ENCODE measurements at regions not wholly inside any gene's neighbourhood (a gene's known extent, or its start where the extent isn't known, plus 50 kb on each side); places are given as distances from the start of the nearest gene placed in this dataset.

GRCh38 chr2:234841321-234842015 lies 110.3 kb upstream of the SH3BP4 start:
- no peak overlapping the region for H3K4me3 ChIP-seq (ENCODE audit: low read depth, low read length)
- no peak for DNase-seq (ENCODE audit: low read depth)

DNA sequence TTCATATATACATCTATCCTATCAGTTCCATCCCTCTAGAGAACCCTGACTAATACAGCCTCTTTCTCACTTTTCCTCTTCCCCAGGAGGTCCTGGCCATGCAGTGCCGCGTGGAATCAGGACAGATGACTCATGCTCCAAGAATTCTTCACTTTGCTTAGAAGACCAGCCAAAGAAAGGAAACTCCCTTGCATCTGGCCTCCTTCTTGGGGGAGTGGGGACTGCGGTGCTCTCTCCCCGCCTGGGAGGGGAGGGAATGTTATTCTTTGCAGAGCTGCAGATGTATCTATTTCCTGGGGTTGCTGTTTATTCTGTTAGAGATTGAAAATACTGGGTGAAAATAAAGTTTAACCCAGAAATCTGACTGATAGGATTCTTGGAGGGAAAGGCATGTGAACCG lies 111.5 kb upstream of the SH3BP4 start:
- DNase-seq (ENCODE audit: low read depth) = peak; percentile 94
- no peak overlapping the region for H3K4me3 ChIP-seq (ENCODE audit: low read depth, low read length)

- DNase-seq (ENCODE audit: low read depth) = no peak
- H3K4me3 ChIP-seq (ENCODE audit: low read depth, low read length) = no peak overlapping the region
These were observed 112.5 kb upstream of the SH3BP4 start for GRCh38 chr2:234839285-234839684.

DNA sequence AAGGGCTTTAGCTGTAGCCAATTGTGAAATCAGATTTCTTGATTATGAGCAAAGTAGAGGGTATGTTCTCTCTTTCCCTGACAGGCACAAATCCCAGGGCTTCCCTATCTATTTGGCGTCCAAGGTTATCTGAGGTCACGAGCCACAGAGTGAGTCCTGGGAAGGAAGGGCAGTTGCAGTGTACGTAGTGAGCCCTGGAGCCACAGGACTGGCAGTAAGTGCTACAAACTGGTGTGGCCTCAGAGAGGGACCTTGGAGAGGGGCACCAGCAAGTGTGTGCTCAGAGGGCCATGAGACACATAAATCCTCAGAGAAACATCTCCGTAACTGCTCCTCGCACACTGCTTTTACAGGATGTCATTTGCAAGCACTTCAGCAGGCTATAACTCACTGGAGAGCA lies 115.5 kb upstream of the SH3BP4 start:
- no peak overlapping the region for H3K4me3 ChIP-seq (ENCODE audit: low read depth, low read length)
- no peak for DNase-seq (ENCODE audit: low read depth)

- no peak for DNase-seq (ENCODE audit: low read depth)
- no peak overlapping the region for H3K4me3 ChIP-seq (ENCODE audit: low read depth, low read length)
These were observed 116.1 kb upstream of the SH3BP4 start for GRCh38 chr2:234835738-234836137.

DNA sequence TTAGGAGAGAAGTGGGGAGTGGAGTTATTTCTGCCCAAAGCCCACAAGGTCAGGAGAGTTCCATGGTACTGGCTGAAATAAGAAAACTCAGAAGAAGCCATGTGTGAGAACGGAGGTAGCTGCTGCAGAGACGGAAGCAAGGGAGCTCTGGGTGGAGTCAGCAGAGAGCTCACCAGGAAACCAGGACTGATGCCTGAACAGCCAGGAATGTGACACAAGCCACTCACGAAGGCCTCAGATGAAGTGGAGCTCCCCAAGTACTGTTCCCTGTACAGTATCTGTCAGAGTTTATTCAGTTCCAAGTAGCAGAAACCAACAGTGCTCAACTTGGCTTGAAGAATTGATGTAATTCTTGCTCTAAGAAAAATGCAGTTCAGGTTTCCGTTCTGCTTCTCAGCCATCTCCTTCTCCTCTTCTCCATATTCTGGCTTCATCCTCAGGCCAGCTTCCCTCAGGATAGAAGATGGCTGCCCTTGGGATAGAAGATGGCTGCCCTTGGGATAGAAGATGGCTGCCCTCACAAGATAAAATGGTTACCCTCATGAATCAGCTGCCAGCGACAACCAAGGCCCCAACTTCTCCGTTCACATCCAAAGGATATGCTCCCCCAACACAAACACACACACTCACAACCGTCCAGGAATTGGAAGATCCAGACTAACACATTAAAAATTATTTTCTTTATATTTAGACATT lies 117.4 kb upstream of the SH3BP4 start:
- H3K4me3 ChIP-seq (ENCODE audit: low read depth, low read length) = no peak overlapping the region
- DNase-seq (ENCODE audit: low read depth) = no peak

- DNase-seq (ENCODE audit: low read depth) = no peak
- no peak overlapping the region for H3K4me3 ChIP-seq (ENCODE audit: low read depth, low read length)
These were observed 121.0 kb upstream of the SH3BP4 start for GRCh38 chr2:234830853-234831252.

- no peak overlapping the region for H3K4me3 ChIP-seq (ENCODE audit: low read depth, low read length)
- no peak for DNase-seq (ENCODE audit: low read depth)
These were observed 122.8 kb upstream of the SH3BP4 start for GRCh38 chr2:234829074-234829455.

GRCh38 chr2:234828382-234829073 lies 123.3 kb upstream of the SH3BP4 start:
- no peak for DNase-seq (ENCODE audit: low read depth)
- H3K4me3 ChIP-seq (ENCODE audit: low read depth, low read length) = no peak overlapping the region

DNA sequence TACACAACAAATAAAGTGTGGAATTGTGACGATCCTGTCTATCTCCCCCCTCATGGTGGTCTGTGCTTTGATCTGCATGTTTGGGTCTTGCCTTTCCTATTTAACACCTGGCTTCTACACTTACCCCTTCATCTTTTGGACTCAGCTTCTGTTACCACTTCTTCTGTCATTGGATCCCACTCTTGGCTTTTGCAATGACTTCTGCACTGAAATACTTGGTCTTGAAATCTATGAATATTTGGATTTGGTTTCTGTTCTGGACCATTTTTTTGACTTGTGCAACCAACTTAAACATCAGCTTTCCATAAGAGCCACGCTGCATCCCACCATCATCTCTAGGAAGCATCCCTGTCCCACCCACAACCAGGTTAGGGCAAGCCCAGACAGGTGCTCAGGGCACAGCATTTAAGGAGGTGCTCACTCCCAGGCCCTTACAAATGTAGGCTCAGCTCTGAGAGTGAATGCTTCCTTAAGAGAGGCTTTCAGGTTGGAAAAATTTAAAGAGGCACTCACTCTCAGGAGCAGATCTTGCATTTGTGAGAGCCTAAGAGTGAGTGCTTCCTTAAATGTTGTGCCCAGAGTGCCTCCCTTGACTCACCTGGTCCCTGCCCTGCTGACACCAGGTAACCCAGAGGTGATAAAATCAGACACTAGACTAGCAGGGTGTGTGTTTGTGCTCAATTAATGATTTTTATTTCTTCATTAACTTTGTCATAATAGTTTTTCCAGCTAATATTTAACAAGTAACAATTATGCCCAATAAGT lies 124.5 kb upstream of the SH3BP4 start:
- H3K4me3 ChIP-seq (ENCODE audit: low read depth, low read length) = no peak overlapping the region
- DNase-seq (ENCODE audit: low read depth) = no peak

- no peak for DNase-seq (ENCODE audit: low read depth)
- H3K4me3 ChIP-seq (ENCODE audit: low read depth, low read length) = no peak overlapping the region
These were observed 125.1 kb upstream of the SH3BP4 start for GRCh38 chr2:234826681-234827080.

DNA sequence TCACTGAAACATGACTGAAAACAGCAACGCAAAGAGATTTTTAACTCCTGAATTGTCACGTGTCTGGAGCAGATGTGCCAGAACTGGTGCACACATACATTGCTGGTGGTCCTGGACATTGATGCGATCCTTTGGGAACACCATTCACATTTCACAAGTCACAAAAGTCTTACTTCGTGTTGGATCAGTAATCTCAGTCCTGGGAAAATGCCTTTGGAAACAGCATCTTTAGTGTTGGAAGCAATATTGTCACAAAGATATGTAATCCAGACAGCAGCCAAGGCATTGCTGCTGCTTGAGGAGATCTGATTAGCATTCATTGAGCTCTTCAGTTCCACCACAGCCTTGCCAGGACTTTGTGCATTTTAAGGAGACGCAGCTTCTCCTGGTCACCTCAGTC lies 126.2 kb upstream of the SH3BP4 start:
- DNase-seq (ENCODE audit: low read depth) = no peak
- no peak overlapping the region for H3K4me3 ChIP-seq (ENCODE audit: low read depth, low read length)

DNA sequence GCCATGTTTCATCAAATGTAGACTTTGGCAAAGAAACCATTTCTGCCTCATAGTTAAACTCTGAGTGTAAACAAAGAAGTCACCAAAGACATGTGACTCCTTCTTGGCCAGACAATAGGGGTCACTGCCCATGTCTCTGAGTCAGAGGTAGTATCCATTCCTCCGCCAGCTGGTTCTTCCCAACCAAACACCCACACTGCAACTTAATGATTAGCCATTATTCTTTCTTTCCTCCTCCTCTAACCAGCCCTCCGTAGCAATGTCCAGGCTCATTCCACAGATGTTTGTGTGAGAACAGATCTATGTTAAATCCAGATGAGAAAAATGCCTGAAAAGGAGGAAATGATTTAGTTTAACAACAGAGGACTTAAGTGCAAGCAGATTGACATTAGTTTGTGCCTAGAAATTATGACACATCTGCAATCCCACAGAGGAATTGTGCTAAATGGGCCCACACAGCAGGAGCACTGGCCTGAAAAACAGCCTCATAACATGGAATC lies 127.9 kb upstream of the SH3BP4 start:
- H3K4me3 ChIP-seq (ENCODE audit: low read depth, low read length) = no peak overlapping the region
- DNase-seq (ENCODE audit: low read depth) = peak; percentile 97

- H3K4me3 ChIP-seq (ENCODE audit: low read depth, low read length) = no peak overlapping the region
- no peak for DNase-seq (ENCODE audit: low read depth)
These were observed 128.5 kb upstream of the SH3BP4 start for GRCh38 chr2:234823196-234823876.

GRCh38 chr2:234821946-234822475 lies 129.8 kb upstream of the SH3BP4 start:
- DNase-seq (ENCODE audit: low read depth) = no peak
- H3K4me3 ChIP-seq (ENCODE audit: low read depth, low read length) = no peak overlapping the region

DNA sequence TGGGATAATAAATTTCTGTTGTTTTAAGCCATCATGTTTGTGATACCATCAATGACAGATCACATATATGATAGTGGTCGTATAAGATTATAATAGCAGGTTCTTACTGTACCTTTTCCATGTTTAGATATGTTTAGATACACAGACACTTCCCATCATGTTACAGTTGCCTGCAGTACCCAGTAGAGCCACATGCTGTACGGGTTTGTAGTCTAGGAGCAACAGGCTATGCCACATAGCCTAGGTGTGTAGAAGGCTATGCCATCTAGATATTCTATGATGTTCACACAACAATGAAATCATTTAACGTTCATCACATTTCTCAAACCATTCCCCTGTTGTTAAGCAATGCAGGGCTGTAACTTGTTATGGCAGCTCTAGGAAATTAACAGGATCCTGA lies 132.9 kb upstream of the SH3BP4 start:
- no peak for DNase-seq (ENCODE audit: low read depth)
- H3K4me3 ChIP-seq (ENCODE audit: low read depth, low read length) = no peak overlapping the region

GRCh38 chr2:234816491-234816890 lies 135.3 kb upstream of the SH3BP4 start:
- no peak for DNase-seq (ENCODE audit: low read depth)
- H3K4me3 ChIP-seq (ENCODE audit: low read depth, low read length) = no peak overlapping the region

DNA sequence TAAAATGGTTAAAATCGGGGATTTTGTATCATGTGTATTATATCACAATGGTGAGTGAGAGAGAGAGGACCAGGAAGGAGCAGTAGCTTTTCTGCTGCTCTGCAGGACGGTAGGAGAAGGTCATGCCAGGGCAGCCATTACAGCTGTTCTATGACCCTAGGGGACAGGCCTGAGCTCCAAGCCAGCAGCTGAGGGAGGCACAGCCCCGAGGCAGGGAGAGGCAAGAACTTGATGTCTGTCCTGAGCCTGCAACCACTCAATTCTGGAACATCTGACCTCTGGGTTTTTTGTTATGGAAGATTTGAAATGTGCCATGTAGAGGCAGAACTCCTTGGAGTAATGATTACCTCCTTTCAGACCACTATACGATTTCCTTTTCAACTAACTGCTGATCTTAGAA lies 135.8 kb upstream of the SH3BP4 start:
- DNase-seq (ENCODE audit: low read depth) = no peak
- H3K4me3 ChIP-seq (ENCODE audit: low read depth, low read length) = no peak overlapping the region

DNA sequence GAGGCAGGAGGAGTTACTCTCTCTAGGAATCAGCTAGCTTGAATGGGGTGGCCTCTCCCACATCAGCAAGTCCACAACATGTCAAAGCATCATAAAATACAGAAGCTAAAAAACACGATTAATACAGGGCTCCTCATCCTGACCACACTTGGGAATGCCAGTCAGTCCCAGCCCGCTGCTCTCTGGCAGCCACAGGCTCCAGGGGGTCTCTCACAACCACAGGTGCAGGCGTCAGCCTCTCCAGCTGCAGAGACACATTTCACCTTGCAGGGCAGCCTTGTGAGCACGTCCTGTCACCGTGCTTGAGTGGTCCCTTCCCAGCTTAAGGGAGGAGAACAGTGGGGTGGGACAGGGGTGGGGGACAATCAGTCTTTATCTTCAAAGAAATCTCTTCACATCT lies 137.4 kb upstream of the SH3BP4 start:
- no peak overlapping the region for H3K4me3 ChIP-seq (ENCODE audit: low read depth, low read length)
- DNase-seq (ENCODE audit: low read depth) = no peak
